K562 (cell line): ENCODE measurements at regions not wholly inside any gene's neighbourhood (a gene's known extent, or its start where the extent isn't known, plus 50 kb on each side); places are given as distances from the start of the nearest gene placed in this dataset.

Source experiments
- CREM ChIP-seq: IDR thresholded peaks from 2 replicates; pipeline ENCODE4 v1.6.1; 2014; ENCODE audit warnings: antibody characterized with exemption, low read depth
- DMBX1 ChIP-seq: fragments of 250-450 bp; sonication (Bioruptor Pico); IDR thresholded peaks from 2 replicates; pipeline ENCODE4 v1.8.0; 2022; ENCODE audit warnings: inconsistent platforms, mild to moderate bottlenecking, moderate library complexity, borderline replicate concordance
- EZH2 ChIP-seq: IDR thresholded peaks from 2 replicates; pipeline ENCODE4 v1.6.1; 2012; ENCODE audit warnings: low read depth, mild to moderate bottlenecking, inconsistent platforms, low read length, borderline replicate concordance
- JUNB ChIP-seq: fragments of 450-650 bp; formaldehyde crosslinking; conservative IDR thresholded peaks from 2 replicates; pipeline ENCODE4 v1.4.0; 2020; ENCODE audit warnings: mild to moderate bottlenecking
- POLR2A ChIP-seq: fragments of 450-650 bp; conservative IDR thresholded peaks from 2 replicates; pipeline ENCODE4 v1.6.1; 2016
- ZC3H11A ChIP-seq: IDR thresholded peaks from 2 replicates; pipeline ENCODE4 v1.6.1; 2012; ENCODE audit warnings: low read depth, low read length, improper control_type of control experiment
- ZNF12 ChIP-seq: sonication (generic); formaldehyde crosslinking; IDR thresholded peaks from 2 replicates; pipeline ENCODE4 v1.4.0; 2020; ENCODE audit warnings: mild to moderate bottlenecking, missing genetic modification reagents
- ZNF263 ChIP-seq: sonication (generic); formaldehyde crosslinking; IDR thresholded peaks from 2 replicates; pipeline ENCODE4 v1.8.0; 2022; ENCODE audit warnings: mild to moderate bottlenecking, missing genetic modification reagents, borderline replicate concordance
- TF ChIP-seq, protein P1 (sequence below): sonication (generic); formaldehyde crosslinking; IDR thresholded peaks from 2 replicates; pipeline ENCODE4 v1.8.0; 2022; ENCODE audit warnings: mild to moderate bottlenecking, missing genetic modification reagents
- TF ChIP-seq, protein P2 (sequence below), 3 experiments: IDR thresholded peaks in 2 of 3; conservative IDR thresholded peaks in 1 of 3; 2 replicates each; pipeline ENCODE4 v1.5.1; 2011 to 2012; ENCODE audit warnings: low read length in 3 of 3, mild to moderate bottlenecking in 3 of 3, control low read depth in 2 of 3, improper control_type of control experiment in 1 of 3, inconsistent platforms in 1 of 3, low read depth in 1 of 3, mixed read lengths in 1 of 3, moderate library complexity in 1 of 3; ENCODE audit not compliant: insufficient read depth in 2 of 3
- TF ChIP-seq, protein P3 (sequence below): sonication (generic); formaldehyde crosslinking; IDR thresholded peaks from 2 replicates; pipeline ENCODE4 v1.8.1; 2023; ENCODE audit warnings: missing genetic modification reagents, mild to moderate bottlenecking, borderline replicate concordance
- TF ChIP-seq, protein P4 (sequence below): fragments of 250-450 bp; sonication (Bioruptor Pico); IDR thresholded peaks from 2 replicates; pipeline ENCODE4 v1.5.0; 2020; ENCODE audit warnings: mild to moderate bottlenecking, borderline replicate concordance

DNA sequence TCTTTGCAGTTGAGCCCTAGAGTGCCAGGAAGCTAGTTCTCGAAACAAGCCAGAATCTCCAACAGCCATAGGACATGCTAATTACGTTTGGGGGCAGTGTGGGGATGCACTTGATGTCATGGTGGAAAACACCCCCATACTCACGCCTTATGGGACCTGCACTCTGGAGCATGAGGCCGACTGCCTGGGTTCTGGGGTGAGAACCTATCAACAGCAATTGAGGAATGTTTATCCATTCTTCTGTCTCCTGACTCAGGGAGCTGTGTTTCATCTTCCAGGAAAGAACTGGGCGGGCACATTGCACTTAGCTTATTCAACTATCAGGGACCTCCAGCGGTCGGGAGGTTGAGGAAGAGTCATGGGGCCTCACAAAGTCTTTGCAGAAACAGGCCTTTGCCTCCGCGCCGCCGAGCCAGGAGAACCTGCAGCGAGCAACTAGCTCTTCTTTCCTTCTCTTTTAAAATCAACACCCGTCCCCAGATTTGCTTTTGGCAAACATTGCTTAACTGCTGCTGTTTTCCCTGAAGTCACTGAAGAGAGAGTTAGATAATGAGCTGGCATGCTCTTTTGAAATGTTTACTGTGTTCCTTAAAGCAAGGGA, 226.1 kb upstream of the DIO3 start:
- no peak for TF ChIP-seq DMBX1 (CRISPR knock-in tag)
- TF ChIP-seq, protein P1, sequence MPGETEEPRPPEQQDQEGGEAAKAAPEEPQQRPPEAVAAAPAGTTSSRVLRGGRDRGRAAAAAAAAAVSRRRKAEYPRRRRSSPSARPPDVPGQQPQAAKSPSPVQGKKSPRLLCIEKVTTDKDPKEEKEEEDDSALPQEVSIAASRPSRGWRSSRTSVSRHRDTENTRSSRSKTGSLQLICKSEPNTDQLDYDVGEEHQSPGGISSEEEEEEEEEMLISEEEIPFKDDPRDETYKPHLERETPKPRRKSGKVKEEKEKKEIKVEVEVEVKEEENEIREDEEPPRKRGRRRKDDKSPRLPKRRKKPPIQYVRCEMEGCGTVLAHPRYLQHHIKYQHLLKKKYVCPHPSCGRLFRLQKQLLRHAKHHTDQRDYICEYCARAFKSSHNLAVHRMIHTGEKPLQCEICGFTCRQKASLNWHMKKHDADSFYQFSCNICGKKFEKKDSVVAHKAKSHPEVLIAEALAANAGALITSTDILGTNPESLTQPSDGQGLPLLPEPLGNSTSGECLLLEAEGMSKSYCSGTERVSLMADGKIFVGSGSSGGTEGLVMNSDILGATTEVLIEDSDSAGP (CRISPR knock-in tag) = no peak
- no peak for TF ChIP-seq POLR2A
- TF ChIP-seq, protein P2, sequence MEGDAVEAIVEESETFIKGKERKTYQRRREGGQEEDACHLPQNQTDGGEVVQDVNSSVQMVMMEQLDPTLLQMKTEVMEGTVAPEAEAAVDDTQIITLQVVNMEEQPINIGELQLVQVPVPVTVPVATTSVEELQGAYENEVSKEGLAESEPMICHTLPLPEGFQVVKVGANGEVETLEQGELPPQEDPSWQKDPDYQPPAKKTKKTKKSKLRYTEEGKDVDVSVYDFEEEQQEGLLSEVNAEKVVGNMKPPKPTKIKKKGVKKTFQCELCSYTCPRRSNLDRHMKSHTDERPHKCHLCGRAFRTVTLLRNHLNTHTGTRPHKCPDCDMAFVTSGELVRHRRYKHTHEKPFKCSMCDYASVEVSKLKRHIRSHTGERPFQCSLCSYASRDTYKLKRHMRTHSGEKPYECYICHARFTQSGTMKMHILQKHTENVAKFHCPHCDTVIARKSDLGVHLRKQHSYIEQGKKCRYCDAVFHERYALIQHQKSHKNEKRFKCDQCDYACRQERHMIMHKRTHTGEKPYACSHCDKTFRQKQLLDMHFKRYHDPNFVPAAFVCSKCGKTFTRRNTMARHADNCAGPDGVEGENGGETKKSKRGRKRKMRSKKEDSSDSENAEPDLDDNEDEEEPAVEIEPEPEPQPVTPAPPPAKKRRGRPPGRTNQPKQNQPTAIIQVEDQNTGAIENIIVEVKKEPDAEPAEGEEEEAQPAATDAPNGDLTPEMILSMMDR (IDR thresholded peaks at IDR 0.05 in 2 of 3, conservative IDR thresholded peaks at IDR 0.05 in 1 of 3; ENCODE audit: insufficient read depth in 2 of 3, low read depth in 1 of 3, low read length in 3 of 3) = no peak
- no peak for TF ChIP-seq ZNF263 (CRISPR knock-in tag)
- no peak for TF ChIP-seq EZH2
- TF ChIP-seq, protein P3, sequence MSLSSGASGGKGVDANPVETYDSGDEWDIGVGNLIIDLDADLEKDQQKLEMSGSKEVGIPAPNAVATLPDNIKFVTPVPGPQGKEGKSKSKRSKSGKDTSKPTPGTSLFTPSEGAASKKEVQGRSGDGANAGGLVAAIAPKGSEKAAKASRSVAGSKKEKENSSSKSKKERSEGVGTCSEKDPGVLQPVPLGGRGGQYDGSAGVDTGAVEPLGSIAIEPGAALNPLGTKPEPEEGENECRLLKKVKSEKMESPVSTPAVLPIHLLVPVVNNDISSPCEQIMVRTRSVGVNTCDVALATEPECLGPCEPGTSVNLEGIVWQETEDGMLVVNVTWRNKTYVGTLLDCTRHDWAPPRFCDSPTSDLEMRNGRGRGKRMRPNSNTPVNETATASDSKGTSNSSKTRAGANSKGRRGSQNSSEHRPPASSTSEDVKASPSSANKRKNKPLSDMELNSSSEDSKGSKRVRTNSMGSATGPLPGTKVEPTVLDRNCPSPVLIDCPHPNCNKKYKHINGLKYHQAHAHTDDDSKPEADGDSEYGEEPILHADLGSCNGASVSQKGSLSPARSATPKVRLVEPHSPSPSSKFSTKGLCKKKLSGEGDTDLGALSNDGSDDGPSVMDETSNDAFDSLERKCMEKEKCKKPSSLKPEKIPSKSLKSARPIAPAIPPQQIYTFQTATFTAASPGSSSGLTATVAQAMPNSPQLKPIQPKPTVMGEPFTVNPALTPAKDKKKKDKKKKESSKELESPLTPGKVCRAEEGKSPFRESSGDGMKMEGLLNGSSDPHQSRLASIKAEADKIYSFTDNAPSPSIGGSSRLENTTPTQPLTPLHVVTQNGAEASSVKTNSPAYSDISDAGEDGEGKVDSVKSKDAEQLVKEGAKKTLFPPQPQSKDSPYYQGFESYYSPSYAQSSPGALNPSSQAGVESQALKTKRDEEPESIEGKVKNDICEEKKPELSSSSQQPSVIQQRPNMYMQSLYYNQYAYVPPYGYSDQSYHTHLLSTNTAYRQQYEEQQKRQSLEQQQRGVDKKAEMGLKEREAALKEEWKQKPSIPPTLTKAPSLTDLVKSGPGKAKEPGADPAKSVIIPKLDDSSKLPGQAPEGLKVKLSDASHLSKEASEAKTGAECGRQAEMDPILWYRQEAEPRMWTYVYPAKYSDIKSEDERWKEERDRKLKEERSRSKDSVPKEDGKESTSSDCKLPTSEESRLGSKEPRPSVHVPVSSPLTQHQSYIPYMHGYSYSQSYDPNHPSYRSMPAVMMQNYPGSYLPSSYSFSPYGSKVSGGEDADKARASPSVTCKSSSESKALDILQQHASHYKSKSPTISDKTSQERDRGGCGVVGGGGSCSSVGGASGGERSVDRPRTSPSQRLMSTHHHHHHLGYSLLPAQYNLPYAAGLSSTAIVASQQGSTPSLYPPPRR (CRISPR knock-in tag) = no peak
- TF ChIP-seq CREM = no peak
- no peak for TF ChIP-seq ZNF12 (CRISPR knock-in tag)
- no peak for TF ChIP-seq ZC3H11A
- TF ChIP-seq, protein P4, sequence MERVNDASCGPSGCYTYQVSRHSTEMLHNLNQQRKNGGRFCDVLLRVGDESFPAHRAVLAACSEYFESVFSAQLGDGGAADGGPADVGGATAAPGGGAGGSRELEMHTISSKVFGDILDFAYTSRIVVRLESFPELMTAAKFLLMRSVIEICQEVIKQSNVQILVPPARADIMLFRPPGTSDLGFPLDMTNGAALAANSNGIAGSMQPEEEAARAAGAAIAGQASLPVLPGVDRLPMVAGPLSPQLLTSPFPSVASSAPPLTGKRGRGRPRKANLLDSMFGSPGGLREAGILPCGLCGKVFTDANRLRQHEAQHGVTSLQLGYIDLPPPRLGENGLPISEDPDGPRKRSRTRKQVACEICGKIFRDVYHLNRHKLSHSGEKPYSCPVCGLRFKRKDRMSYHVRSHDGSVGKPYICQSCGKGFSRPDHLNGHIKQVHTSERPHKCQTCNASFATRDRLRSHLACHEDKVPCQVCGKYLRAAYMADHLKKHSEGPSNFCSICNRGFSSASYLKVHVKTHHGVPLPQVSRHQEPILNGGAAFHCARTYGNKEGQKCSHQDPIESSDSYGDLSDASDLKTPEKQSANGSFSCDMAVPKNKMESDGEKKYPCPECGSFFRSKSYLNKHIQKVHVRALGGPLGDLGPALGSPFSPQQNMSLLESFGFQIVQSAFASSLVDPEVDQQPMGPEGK (CRISPR knock-in tag) = no peak
- no peak for TF ChIP-seq JUNB (CRISPR knock-in tag)
